GM12878 (cell line): ENCODE measurements at regions not wholly inside any gene's neighbourhood (a gene's known extent, or its start where the extent isn't known, plus 50 kb on each side); places are given as distances from the start of the nearest gene placed in this dataset.

Experiments used
- ATAC-seq: fragments of 200-7000 bp; cut with Tn5 transposase; 3 replicates; pipeline ENCODE4 v1.9.1; 2020; ENCODE audit warnings: mild to moderate bottlenecking, moderate library complexity
- BruUV-seq: library from RNA; stranded (reverse); fragments of 400-500 nt; replicated peaks from 2 replicates; lab custom pipeline; 2021; lab: Mats Ljungman, UMichigan
- CTCF ChIA-PET: fragments of 300-600 bp; sonication (Branson Sonifier 250); formaldehyde crosslinking; extraction: SDS; loops from one replicate; lab custom pipeline; 2021; ENCODE audit warnings: inconsistent platforms; lab: Yijun Ruan, JAX
- POLR2A ChIA-PET: fragments of 350-600 bp; formaldehyde crosslinking; extraction: SDS; loops from one replicate; lab custom pipeline; 2021; ENCODE audit warnings: inconsistent platforms; lab: Charles Lee
- RAD21 ChIA-PET: fragments of 300-600 bp; sonication (Branson Sonifier 250); formaldehyde crosslinking; loops from one replicate; lab custom pipeline; 2023; ENCODE audit warnings: antibody characterized with exemption; ENCODE audit not compliant: unreplicated experiment; lab: Charles Lee
- SMC1A ChIA-PET: fragments of 300-600 bp; sonication (Branson Sonifier 250); formaldehyde crosslinking; loops from one replicate; lab custom pipeline; 2023; ENCODE audit not compliant: unreplicated experiment, uncharacterized antibody; lab: Charles Lee
- DNase-seq: peaks from one replicate; pipeline ENCODE4 v3.0.0-alpha.2; 2011; ENCODE audit warnings: low read depth, low spot score
- FAIRE-seq: peaks from 3 replicates; lab custom pipeline; 2011; peaks lifted over from hg19 to GRCh38; lab: Jason Lieb, UNC
- H2AFZ ChIP-seq: 2 replicates; pipeline ENCODE4 v1.6.0; 2011; ENCODE audit warnings: low read depth, low read length, control low read depth; ENCODE audit not compliant: control insufficient read depth
- H3K27ac ChIP-seq: 2 replicates; pipeline ENCODE4 v1.5.1; 2011; ENCODE audit warnings: control low read depth; ENCODE audit not compliant: control insufficient read depth, insufficient read depth
- H3K27me3 ChIP-seq, 2 experiments: replicated peaks in 1 of 2; 2 replicates each; pipeline versions ENCODE4 v1.6.0 to v1.6.1; 2011; ENCODE audit warnings: low read length in 1 of 2; ENCODE audit not compliant: control insufficient read depth in 2 of 2, insufficient read depth in 2 of 2
- H3K36me3 ChIP-seq, 2 experiments: 2 replicates each; pipeline ENCODE4 v1.5.1; 2011; ENCODE audit warnings: low read length in 1 of 2; ENCODE audit not compliant: control insufficient read depth in 2 of 2, insufficient read depth in 2 of 2
- H3K4me1 ChIP-seq: 2 replicates; pipeline ENCODE4 v1.6.1; 2011; ENCODE audit warnings: mild to moderate bottlenecking, low read length, moderate library complexity, mixed read lengths; ENCODE audit not compliant: control insufficient read depth, insufficient read depth
- H3K4me2 ChIP-seq: 2 replicates; pipeline ENCODE4 v1.6.0; 2011; ENCODE audit warnings: control low read depth; ENCODE audit not compliant: control insufficient read depth, insufficient read depth
- H3K4me3 ChIP-seq: fragments of 200-600 bp; sonication (generic); 2 replicates; pipeline ENCODE4 v1.5.1; 2016
- H3K79me2 ChIP-seq: 2 replicates; pipeline ENCODE4 v1.6.0; 2011; ENCODE audit warnings: low read length; ENCODE audit not compliant: control insufficient read depth, insufficient read depth
- H3K9ac ChIP-seq: 2 replicates; pipeline ENCODE4 v1.8.0; 2011; ENCODE audit warnings: low read length, control low read depth, mixed read lengths; ENCODE audit not compliant: control insufficient read depth, insufficient read depth
- H3K9me3 ChIP-seq: replicated peaks from 3 replicates; pipeline ENCODE4 v1.5.1; 2011; ENCODE audit warnings: mild to moderate bottlenecking, low read length; ENCODE audit not compliant: control insufficient read depth, insufficient read depth
- H4K20me1 ChIP-seq: 2 replicates; pipeline ENCODE4 v1.6.0; 2011; ENCODE audit not compliant: control insufficient read depth, insufficient read depth
- BHLHE40 ChIP-seq, 2 experiments: fragments of 450-650 bp in 1 of 2; IDR thresholded peaks; 2 replicates each; pipeline ENCODE4 v1.6.1; 2011 to 2017; ENCODE audit warnings: low read depth in 2 of 2, borderline replicate concordance in 1 of 2, improper control_type of control experiment in 1 of 2, low read length in 1 of 2, mild to moderate bottlenecking in 1 of 2
- BMI1 ChIP-seq: fragments of 450-650 bp; IDR thresholded peaks from 2 replicates; pipeline ENCODE4 v1.6.1; 2016; ENCODE audit warnings: mild to moderate bottlenecking, moderate library complexity, borderline replicate concordance
- BRCA1 ChIP-seq: IDR thresholded peaks from 2 replicates; pipeline ENCODE4 v1.6.1; 2011; ENCODE audit warnings: low read depth, low read length, improper control_type of control experiment
- CBFB ChIP-seq: IDR thresholded peaks from 2 replicates; pipeline ENCODE4 v1.6.1; 2016; ENCODE audit warnings: antibody characterized with exemption, low read depth
- EP300 ChIP-seq, 2 experiments: fragments of 150-350 bp in 1 of 2; IDR thresholded peaks; 2 replicates each; pipeline ENCODE4 v1.6.1; 2011 to 2012; ENCODE audit warnings: low read depth in 2 of 2, low read length in 2 of 2, borderline replicate concordance in 1 of 2, improper control_type of control experiment in 1 of 2, inconsistent platforms in 1 of 2; ENCODE audit not compliant: control insufficient read depth in 1 of 2
- JUNB ChIP-seq: IDR thresholded peaks from 2 replicates; pipeline ENCODE4 v1.6.1; 2016; ENCODE audit warnings: antibody characterized with exemption, mild to moderate bottlenecking
- MTA2 ChIP-seq: fragments of 450-650 bp; IDR thresholded peaks from 2 replicates; pipeline ENCODE4 v1.6.1; 2016; ENCODE audit warnings: low read depth, mild to moderate bottlenecking, moderate library complexity
- NFYA ChIP-seq: IDR thresholded peaks from 2 replicates; pipeline ENCODE4 v1.6.1; 2011; ENCODE audit warnings: low read depth, mild to moderate bottlenecking, low read length, improper control_type of control experiment, borderline replicate concordance
- RFX5 ChIP-seq: IDR thresholded peaks from 2 replicates; pipeline ENCODE4 v1.6.1; 2011; ENCODE audit warnings: low read depth, low read length, improper control_type of control experiment
- SIX5 ChIP-seq: IDR thresholded peaks from 2 replicates; pipeline ENCODE4 v1.6.1; 2011; ENCODE audit warnings: mild to moderate bottlenecking, low read depth, low read length, moderate library complexity; ENCODE audit not compliant: severe bottlenecking
- SMARCA5 ChIP-seq: fragments of 450-650 bp; IDR thresholded peaks from 2 replicates; pipeline ENCODE4 v1.6.1; 2017; ENCODE audit warnings: mild to moderate bottlenecking
- ZNF207 ChIP-seq: fragments of 450-650 bp; IDR thresholded peaks from 2 replicates; pipeline ENCODE4 v1.6.1; 2014; ENCODE audit warnings: antibody characterized with exemption, mild to moderate bottlenecking, borderline replicate concordance
- WGBS: methylation state at CpG from one replicate; pipeline ENCODE4 v1.1.6; 2016; ENCODE audit warnings: low lambda C conversion rate; ENCODE audit not compliant: insufficient replicate concordance, insufficient coverage; ENCODE audit errors: missing lambda C conversion rate; 5-methylcytosine and 5-hydroxymethylcytosine counted together
- in situ Hi-C: fragments of 300-500 bp; cut with MboI; formaldehyde crosslinking; loops from 9 replicates; pipeline ENCODE4 v1.14.3; 2018; ENCODE audit warnings: mixed read lengths
- intact Hi-C: fragments of 100-400 bp; cut with micrococcal nuclease; formaldehyde crosslinking; loops from one replicate; pipeline ENCODE4 v1.14.2; 2022; ENCODE audit not compliant: unreplicated experiment
- TF ChIP-seq, protein P1 (sequence below): fragments of 450-650 bp; IDR thresholded peaks from 2 replicates; pipeline ENCODE4 v1.6.1; 2017; ENCODE audit warnings: mild to moderate bottlenecking, low read depth, inconsistent platforms; ENCODE audit not compliant: poor library complexity, severe bottlenecking
- TF ChIP-seq, protein P2 (sequence below): fragments of 450-650 bp; conservative IDR thresholded peaks from 2 replicates; pipeline ENCODE4 v1.6.1; 2017; ENCODE audit warnings: mild to moderate bottlenecking, moderate library complexity
- TF ChIP-seq, protein P3 (sequence below): IDR thresholded peaks from 2 replicates; pipeline ENCODE4 v1.6.1; 2011; ENCODE audit warnings: borderline replicate concordance, low read depth, mild to moderate bottlenecking, moderate library complexity, low read length; ENCODE audit not compliant: insufficient read depth, poor library complexity, severe bottlenecking
- TF ChIP-seq, protein P4 (sequence below): IDR thresholded peaks from 2 replicates; pipeline ENCODE4 v1.6.1; 2011; ENCODE audit warnings: low read depth, low read length, improper control_type of control experiment, borderline replicate concordance

DNA sequence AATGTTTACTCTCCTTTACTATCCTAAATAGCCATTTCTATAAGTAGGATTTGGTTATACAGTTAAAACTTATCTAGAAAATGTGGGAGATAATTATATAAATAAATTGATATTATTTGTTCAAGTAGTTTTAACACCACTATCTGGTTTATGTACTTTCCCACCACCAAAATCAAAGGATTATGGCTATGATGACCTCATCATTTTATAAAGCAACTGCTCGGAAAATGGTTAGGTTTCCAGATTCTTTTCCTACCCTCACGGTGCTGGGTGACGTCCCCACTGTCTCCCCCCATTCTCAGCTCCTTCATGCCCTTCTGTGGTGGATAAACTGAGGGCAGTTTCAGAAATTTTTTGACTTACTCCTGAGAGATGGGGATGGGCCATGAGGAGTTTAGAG is 1011.8 kb upstream of the ADGRL4 start:
- DNase-seq: no peak
- POLR2A ChIA-PET: no interaction called here

More for the DNA sequence above, 1011.8 kb upstream of the ADGRL4 start:
- ChIA-PET CTCF (no interaction called here), RAD21 (no interaction called here), SMC1A (no interaction called here)
- Histone ChIP-seq H2AFZ (no peak overlapping the region), H3K4me3 (no peak overlapping the region), H3K9me3 (no peaks in the 10 kb centered on the region), H4K20me1 (no peaks in the 10 kb centered on the region), H3K4me1 (no peaks in the 10 kb centered on the region), H3K4me2 (no peak overlapping the region), H3K36me3 (no peaks in the 10 kb centered on the region), H3K9ac (no peak overlapping the region), H3K79me2 (no peaks in the 10 kb centered on the region), H3K27me3 (no peaks in the 10 kb centered on the region), H3K27ac (no peak overlapping the region)
- intact Hi-C loops: no loop called here
- 22% methylated on average over 3 of the region's 3 CpGs for WGBS
- no TSS peak for BruUV-seq
- in situ Hi-C loops: no loop called here
- no peak for FAIRE-seq
- TF ChIP-seq ZNF207 (no peak), SIX5 (no peak), BHLHE40 (IDR thresholded peaks at IDR 0.05; ENCODE audit: borderline replicate concordance in 1 of 2, low read depth in 2 of 2, low read length in 1 of 2) (no peak), CBFB (no peak), JUNB (no peak), BRCA1 (no peak), SMARCA5 (no peak), RFX5 (no peak), NFYA (no peak), EP300 (IDR thresholded peaks at IDR 0.05; ENCODE audit: borderline replicate concordance in 1 of 2, control insufficient read depth in 1 of 2, low read depth in 2 of 2, low read length in 2 of 2) (no peak), BMI1 (no peak), MTA2 (no peak)
- TF ChIP-seq, protein P1, sequence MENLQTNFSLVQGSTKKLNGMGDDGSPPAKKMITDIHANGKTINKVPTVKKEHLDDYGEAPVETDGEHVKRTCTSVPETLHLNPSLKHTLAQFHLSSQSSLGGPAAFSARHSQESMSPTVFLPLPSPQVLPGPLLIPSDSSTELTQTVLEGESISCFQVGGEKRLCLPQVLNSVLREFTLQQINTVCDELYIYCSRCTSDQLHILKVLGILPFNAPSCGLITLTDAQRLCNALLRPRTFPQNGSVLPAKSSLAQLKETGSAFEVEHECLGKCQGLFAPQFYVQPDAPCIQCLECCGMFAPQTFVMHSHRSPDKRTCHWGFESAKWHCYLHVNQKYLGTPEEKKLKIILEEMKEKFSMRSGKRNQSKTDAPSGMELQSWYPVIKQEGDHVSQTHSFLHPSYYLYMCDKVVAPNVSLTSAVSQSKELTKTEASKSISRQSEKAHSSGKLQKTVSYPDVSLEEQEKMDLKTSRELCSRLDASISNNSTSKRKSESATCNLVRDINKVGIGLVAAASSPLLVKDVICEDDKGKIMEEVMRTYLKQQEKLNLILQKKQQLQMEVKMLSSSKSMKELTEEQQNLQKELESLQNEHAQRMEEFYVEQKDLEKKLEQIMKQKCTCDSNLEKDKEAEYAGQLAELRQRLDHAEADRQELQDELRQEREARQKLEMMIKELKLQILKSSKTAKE: no peak
- TF ChIP-seq, protein P2, sequence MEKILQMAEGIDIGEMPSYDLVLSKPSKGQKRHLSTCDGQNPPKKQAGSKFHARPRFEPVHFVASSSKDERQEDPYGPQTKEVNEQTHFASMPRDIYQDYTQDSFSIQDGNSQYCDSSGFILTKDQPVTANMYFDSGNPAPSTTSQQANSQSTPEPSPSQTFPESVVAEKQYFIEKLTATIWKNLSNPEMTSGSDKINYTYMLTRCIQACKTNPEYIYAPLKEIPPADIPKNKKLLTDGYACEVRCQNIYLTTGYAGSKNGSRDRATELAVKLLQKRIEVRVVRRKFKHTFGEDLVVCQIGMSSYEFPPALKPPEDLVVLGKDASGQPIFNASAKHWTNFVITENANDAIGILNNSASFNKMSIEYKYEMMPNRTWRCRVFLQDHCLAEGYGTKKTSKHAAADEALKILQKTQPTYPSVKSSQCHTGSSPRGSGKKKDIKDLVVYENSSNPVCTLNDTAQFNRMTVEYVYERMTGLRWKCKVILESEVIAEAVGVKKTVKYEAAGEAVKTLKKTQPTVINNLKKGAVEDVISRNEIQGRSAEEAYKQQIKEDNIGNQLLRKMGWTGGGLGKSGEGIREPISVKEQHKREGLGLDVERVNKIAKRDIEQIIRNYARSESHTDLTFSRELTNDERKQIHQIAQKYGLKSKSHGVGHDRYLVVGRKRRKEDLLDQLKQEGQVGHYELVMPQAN: no peak
- TF ChIP-seq, protein P3, sequence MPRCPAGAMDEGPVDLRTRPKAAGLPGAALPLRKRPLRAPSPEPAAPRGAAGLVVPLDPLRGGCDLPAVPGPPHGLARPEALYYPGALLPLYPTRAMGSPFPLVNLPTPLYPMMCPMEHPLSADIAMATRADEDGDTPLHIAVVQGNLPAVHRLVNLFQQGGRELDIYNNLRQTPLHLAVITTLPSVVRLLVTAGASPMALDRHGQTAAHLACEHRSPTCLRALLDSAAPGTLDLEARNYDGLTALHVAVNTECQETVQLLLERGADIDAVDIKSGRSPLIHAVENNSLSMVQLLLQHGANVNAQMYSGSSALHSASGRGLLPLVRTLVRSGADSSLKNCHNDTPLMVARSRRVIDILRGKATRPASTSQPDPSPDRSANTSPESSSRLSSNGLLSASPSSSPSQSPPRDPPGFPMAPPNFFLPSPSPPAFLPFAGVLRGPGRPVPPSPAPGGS: no peak
- TF ChIP-seq, protein P4, sequence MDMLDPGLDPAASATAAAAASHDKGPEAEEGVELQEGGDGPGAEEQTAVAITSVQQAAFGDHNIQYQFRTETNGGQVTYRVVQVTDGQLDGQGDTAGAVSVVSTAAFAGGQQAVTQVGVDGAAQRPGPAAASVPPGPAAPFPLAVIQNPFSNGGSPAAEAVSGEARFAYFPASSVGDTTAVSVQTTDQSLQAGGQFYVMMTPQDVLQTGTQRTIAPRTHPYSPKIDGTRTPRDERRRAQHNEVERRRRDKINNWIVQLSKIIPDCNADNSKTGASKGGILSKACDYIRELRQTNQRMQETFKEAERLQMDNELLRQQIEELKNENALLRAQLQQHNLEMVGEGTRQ: no peak
- no peak for ATAC-seq
